ENCODE measurements at regions not wholly inside any gene's neighbourhood (a gene's known extent, or its start where the extent isn't known, plus 50 kb on each side); places are given as distances from the start of the nearest gene placed in this dataset.

DNA sequence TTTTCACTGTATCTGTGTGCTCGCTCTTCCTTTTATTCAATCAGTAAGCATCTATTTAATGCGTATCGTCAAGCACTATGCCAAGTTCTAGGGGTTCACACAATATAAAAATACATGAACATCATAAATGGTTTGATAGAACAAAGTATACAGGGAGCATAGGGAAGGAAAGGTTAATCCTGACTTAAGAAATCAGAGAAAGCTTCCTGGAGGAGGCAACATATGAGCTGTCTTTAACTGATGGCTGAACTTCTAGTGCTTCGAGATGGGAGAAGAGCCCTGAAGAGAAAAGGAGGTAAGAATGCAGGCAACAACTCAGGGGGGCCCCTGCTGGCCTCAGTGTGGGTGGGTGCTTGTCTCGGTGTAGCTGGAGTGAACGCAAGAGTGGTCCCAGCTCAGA lies 63.6 kb upstream of the GALNT2 start:
- DNase-seq (ENCODE audit: low read depth in 4 of 6, low spot score in 6 of 6), result no peak
- Histone ChIP-seq H3K27ac (ENCODE audit: low read depth, low read length) (no peak overlapping the region), H3K4me3 (ENCODE audit: low read depth, low read length) (no peak overlapping the region), H3K27me3 (ENCODE audit: control insufficient read depth, insufficient read depth, low read length) (no peaks in the 10 kb centered on the region), H3K36me3 (ENCODE audit: control insufficient read depth, insufficient read depth, low read length) (no peaks in the 10 kb centered on the region), H3K4me1 (ENCODE audit: control insufficient read depth, insufficient read depth, low read length) (peaks cover 18% of the 10 kb centered on the region), H3K9me3 (ENCODE audit: control insufficient read depth, insufficient read depth, low read length) (no peaks in the 10 kb centered on the region)
- WGBS (ENCODE audit: insufficient coverage), result 83% methylated on average over 3 of the region's 6 CpGs

DNA sequence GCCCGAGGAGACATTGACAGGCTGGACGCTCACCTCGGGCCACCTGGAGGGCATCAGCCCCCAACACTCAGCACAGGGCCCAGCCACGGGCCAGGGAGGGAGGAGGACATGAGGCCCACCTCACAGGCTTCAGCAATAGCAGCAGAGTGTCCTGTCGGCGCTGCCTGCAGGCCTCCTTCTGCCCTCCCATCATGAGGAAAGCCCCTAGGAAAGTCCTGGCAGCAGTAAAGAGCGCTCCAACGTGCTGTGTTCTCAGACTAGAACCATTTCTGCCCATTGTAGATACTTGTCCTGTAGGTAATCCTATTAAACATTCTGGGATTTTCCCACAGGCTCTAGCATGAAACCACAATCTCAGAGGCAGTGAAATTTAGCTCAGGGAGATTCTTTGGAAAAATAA lies 62.0 kb upstream of the GALNT2 start:
- 76% methylated on average over 4 of the region's 8 CpGs for WGBS (ENCODE audit: insufficient coverage)
- no peak for DNase-seq (ENCODE audit: low read depth in 4 of 6, low spot score in 6 of 6)
- H3K9me3 ChIP-seq (ENCODE audit: control insufficient read depth, insufficient read depth, low read length), result no peaks in the 10 kb centered on the region
- no peaks in the 10 kb centered on the region for H3K36me3 ChIP-seq (ENCODE audit: control insufficient read depth, insufficient read depth, low read length)
- no peak overlapping the region for H3K4me3 ChIP-seq (ENCODE audit: low read depth, low read length)
- no peak overlapping the region for H3K27ac ChIP-seq (ENCODE audit: low read depth, low read length)
- H3K4me1 ChIP-seq (ENCODE audit: control insufficient read depth, insufficient read depth, low read length), result peaks cover 8% of the 10 kb centered on the region
- H3K27me3 ChIP-seq (ENCODE audit: control insufficient read depth, insufficient read depth, low read length), result no peaks in the 10 kb centered on the region

DNA sequence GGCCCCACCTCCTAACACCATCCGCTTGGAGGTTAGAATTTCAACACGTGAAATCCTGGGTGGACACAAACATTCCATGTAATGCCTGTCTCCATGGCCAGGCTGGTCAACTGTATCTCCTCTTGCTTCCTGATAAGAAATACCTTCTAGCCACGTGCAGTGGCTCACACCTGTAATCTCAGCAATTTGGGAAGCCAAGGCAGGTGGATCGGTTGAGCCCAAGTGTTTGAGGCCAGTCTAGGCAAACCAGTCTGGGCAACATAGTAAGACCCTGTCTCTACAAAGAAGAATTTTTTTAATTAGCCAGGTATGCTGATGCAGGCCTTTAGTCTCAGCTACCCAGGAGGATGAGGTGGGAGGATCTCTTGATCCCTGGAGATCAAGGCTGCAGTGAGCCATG lies 58.3 kb upstream of the GALNT2 start:
- no peak overlapping the region for H3K4me3 ChIP-seq (ENCODE audit: low read depth, low read length)
- no peaks in the 10 kb centered on the region for H3K36me3 ChIP-seq (ENCODE audit: control insufficient read depth, insufficient read depth, low read length)
- no peaks in the 10 kb centered on the region for H3K9me3 ChIP-seq (ENCODE audit: control insufficient read depth, insufficient read depth, low read length)
- 100% methylated on average over 3 of the region's 4 CpGs for WGBS (ENCODE audit: insufficient coverage)
- no peaks in the 10 kb centered on the region for H3K4me1 ChIP-seq (ENCODE audit: control insufficient read depth, insufficient read depth, low read length)
- no peaks in the 10 kb centered on the region for H3K27me3 ChIP-seq (ENCODE audit: control insufficient read depth, insufficient read depth, low read length)
- no peak for DNase-seq (ENCODE audit: low read depth in 4 of 6, low spot score in 6 of 6)
- H3K27ac ChIP-seq (ENCODE audit: low read depth, low read length), result no peak overlapping the region

DNA sequence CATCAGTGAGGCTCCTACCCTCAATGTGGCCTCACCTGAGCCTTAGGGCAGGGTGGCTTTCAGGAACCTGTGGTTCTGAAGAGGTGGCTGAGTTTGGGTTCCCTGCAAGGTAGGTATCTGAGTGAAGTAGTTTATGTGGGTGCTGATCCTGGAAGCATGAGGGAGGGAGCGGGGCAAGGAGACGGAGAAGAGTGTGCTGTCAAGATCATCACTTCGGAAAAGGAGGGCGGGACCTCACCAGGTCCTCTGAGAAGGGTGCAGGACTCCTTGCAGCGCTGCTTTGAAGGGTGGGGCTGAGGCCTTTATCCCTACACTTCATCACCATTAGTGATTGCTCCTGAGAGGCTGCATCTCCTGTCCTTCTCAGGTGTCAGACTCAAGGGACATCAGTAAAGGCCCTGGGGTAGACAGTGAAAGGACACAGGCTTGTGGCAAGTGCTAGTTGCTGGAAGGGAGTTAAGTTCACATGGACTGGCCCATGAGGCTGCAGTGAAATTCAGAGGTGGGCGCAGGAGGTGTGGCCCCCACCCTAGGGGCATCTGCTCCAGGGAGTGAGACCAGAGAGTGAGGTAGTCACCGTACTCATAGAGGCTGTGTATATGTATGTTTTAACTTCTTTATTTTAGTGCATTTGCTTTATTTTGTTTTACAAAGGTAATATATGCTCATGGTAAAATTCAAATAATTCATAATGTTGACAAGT lies 57.3 kb upstream of the GALNT2 start:
- H3K4me1 ChIP-seq (ENCODE audit: control insufficient read depth, insufficient read depth, low read length), result no peaks in the 10 kb centered on the region

DNA sequence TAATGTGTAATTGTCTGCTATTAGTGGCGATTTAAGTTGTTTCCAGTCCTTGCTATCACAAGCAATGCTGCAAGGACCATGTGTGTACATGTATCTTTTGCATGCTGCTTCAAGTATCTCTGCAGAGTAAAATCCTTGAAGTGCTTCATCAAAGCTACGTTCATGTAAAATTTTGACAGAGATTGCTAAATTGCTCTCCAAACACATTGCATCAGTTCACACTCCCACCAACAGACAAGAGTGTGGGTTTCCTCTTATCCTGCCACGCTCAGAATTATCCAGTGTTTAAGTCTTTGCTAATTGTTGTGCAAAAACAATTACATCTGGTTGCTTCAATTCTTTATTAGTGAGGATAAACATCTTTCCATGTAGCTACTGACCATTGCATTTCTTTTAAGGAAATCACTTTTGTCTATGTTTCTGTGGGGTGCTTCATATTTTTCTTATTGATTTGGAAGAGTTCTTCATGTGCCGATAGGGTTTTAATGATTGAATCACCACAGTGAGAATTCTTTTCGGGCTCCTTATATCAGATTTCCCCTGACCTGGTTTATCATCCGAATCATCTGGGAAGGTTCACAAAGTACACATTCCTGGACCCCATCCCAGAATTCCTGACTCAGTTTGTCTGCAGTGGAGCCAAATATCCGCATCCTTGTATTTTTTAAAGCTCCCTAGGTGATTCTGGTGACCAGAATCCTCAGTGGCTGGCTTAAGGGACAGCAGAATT lies 56.3 kb upstream of the GALNT2 start:
- H3K4me1 ChIP-seq (ENCODE audit: control insufficient read depth, insufficient read depth, low read length), result no peaks in the 10 kb centered on the region
- no peak overlapping the region for H3K4me3 ChIP-seq (ENCODE audit: low read depth, low read length)
- no peak overlapping the region for H3K27ac ChIP-seq (ENCODE audit: low read depth, low read length)
- DNase-seq (ENCODE audit: low read depth in 4 of 6, low spot score in 6 of 6), result no peak
- no peaks in the 10 kb centered on the region for H3K36me3 ChIP-seq (ENCODE audit: control insufficient read depth, insufficient read depth, low read length)
- no peaks in the 10 kb centered on the region for H3K9me3 ChIP-seq (ENCODE audit: control insufficient read depth, insufficient read depth, low read length)
- WGBS (ENCODE audit: insufficient coverage), result 87% methylated on average over 4 of the region's 7 CpGs
- H3K27me3 ChIP-seq (ENCODE audit: control insufficient read depth, insufficient read depth, low read length), result no peaks in the 10 kb centered on the region

More for the DNA sequence above, 57.3 kb upstream of the GALNT2 start:
- no peak for DNase-seq (ENCODE audit: low read depth in 4 of 6, low spot score in 6 of 6)
- 92% methylated on average over 2 of the region's 7 CpGs for WGBS (ENCODE audit: insufficient coverage)
- no peaks in the 10 kb centered on the region for H3K27me3 ChIP-seq (ENCODE audit: control insufficient read depth, insufficient read depth, low read length)
- no peaks in the 10 kb centered on the region for H3K9me3 ChIP-seq (ENCODE audit: control insufficient read depth, insufficient read depth, low read length)
- H3K27ac ChIP-seq (ENCODE audit: low read depth, low read length), result no peak overlapping the region
- H3K36me3 ChIP-seq (ENCODE audit: control insufficient read depth, insufficient read depth, low read length), result no peaks in the 10 kb centered on the region
- no peak overlapping the region for H3K4me3 ChIP-seq (ENCODE audit: low read depth, low read length)

DNA sequence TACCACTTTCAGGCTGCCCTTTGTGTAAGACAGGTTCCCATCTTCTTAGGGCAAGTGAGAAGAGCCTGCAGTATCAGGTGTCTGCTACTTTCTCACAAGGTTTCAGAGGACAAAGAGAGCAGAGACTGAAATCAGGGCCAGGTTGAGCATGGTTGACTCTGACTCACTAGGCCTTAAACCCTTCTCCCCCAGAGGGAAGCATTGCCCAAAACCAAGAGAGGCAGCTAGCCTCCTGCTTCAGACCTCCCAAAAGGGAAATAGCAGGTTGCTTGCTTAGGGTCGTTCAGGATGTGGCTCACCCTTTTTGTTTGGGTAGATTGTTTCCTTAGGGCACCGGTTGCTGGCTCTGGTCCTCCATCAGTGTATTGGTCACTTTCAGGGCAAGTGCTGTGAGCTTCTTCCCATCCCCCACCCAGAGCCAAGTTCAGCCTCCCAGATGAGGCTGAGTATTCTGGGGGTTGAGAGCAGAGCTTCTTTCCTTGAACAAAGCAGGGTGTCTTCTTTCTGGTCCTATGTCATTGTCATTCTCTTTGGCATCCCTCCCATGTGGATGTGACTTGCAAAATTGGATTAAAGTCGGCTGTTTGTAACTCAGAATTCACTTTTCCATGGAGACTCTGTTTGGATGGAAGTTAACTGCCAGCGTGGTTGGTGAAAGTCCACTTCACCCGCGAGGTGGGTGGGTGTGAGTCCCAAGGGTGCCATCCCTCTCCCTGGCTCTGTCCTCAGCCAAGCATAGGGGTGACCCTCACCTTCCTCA lies 55.5 kb upstream of the GALNT2 start:
- Histone ChIP-seq H3K4me1 (ENCODE audit: control insufficient read depth, insufficient read depth, low read length) (no peaks in the 10 kb centered on the region), H3K36me3 (ENCODE audit: control insufficient read depth, insufficient read depth, low read length) (no peaks in the 10 kb centered on the region), H3K27me3 (ENCODE audit: control insufficient read depth, insufficient read depth, low read length) (no peaks in the 10 kb centered on the region), H3K9me3 (ENCODE audit: control insufficient read depth, insufficient read depth, low read length) (no peaks in the 10 kb centered on the region), H3K4me3 (ENCODE audit: low read depth, low read length) (no peak overlapping the region), H3K27ac (ENCODE audit: low read depth, low read length) (no peak overlapping the region)
- DNase-seq (ENCODE audit: low read depth in 4 of 6, low spot score in 6 of 6), result no peak
- WGBS (ENCODE audit: insufficient coverage), result 100% methylated on average over 1 of the region's 6 CpGs

DNA sequence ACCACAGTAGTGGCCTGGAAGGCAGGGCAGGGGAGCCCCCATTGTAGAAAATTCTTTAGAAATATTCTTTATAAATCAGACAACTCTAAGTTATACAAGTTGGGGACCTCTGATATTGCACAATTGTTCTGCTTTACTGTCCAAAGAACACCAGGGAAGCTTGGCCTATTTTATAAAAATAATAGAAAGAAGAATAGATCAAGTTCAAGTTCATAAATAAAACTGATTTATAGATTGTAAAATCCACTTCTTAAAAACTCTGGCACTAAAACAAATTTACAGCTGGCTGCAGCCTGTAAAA lies 55.0 kb upstream of the GALNT2 start:
- no peak for DNase-seq (ENCODE audit: low read depth in 4 of 6, low spot score in 6 of 6)
- no peak overlapping the region for H3K4me3 ChIP-seq (ENCODE audit: low read depth, low read length)
- no peaks in the 10 kb centered on the region for H3K9me3 ChIP-seq (ENCODE audit: control insufficient read depth, insufficient read depth, low read length)
- no peaks in the 10 kb centered on the region for H3K36me3 ChIP-seq (ENCODE audit: control insufficient read depth, insufficient read depth, low read length)
- no peaks in the 10 kb centered on the region for H3K4me1 ChIP-seq (ENCODE audit: control insufficient read depth, insufficient read depth, low read length)
- no peaks in the 10 kb centered on the region for H3K27me3 ChIP-seq (ENCODE audit: control insufficient read depth, insufficient read depth, low read length)
- no peak overlapping the region for H3K27ac ChIP-seq (ENCODE audit: low read depth, low read length)

DNA sequence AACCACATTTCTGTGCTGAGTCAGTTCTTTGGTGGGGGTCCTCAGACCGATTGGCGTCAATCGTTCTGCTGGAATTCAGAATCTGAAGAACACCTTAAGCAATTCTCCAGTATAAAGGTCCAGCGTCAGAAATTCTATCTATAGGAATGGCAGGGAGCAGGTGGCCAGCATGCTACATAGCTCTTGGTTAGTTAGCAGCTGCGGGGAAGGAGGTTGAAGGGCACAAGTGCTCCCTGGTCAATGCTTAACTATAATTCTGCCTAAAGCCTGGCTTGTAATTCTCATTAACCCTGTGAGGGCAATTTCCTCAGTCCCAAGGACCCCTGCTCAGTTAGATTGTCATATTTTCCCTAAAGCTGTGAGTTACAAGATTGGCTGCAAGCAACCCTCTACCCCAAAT lies 54.3 kb upstream of the GALNT2 start:
- 67% methylated on average over 2 of the region's 5 CpGs for WGBS (ENCODE audit: insufficient coverage)
- no peak overlapping the region for H3K27ac ChIP-seq (ENCODE audit: low read depth, low read length)
- no peaks in the 10 kb centered on the region for H3K27me3 ChIP-seq (ENCODE audit: control insufficient read depth, insufficient read depth, low read length)
- H3K9me3 ChIP-seq (ENCODE audit: control insufficient read depth, insufficient read depth, low read length), result no peaks in the 10 kb centered on the region
- no peak for DNase-seq (ENCODE audit: low read depth in 4 of 6, low spot score in 6 of 6)
- no peaks in the 10 kb centered on the region for H3K4me1 ChIP-seq (ENCODE audit: control insufficient read depth, insufficient read depth, low read length)
- no peak overlapping the region for H3K4me3 ChIP-seq (ENCODE audit: low read depth, low read length)
- no peaks in the 10 kb centered on the region for H3K36me3 ChIP-seq (ENCODE audit: control insufficient read depth, insufficient read depth, low read length)

DNA sequence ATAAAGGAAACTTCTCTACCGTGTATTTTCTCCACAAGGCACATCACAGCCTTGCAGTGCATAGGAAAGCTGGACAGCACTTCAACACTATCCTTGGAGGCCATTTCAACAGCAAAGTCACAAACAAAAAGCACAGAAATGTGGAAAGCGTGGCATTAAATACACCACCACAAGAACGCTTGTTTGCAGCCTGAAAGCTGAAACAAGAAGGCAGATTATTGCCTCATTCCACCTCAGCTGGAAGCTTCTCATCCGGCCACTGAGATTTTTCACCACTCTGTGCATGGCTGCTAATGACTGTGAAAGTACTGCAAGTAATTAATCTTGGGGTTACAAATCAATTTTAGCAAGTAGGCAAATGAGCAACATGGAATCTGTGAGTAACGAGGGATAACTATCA lies 50.9 kb upstream of the GALNT2 start:
- Histone ChIP-seq H3K9me3 (ENCODE audit: control insufficient read depth, insufficient read depth, low read length) (no peaks in the 10 kb centered on the region), H3K27me3 (ENCODE audit: control insufficient read depth, insufficient read depth, low read length) (no peaks in the 10 kb centered on the region), H3K4me3 (ENCODE audit: low read depth, low read length) (no peak overlapping the region), H3K27ac (ENCODE audit: low read depth, low read length) (no peak overlapping the region), H3K4me1 (ENCODE audit: control insufficient read depth, insufficient read depth, low read length) (no peaks in the 10 kb centered on the region), H3K36me3 (ENCODE audit: control insufficient read depth, insufficient read depth, low read length) (no peaks in the 10 kb centered on the region)
- WGBS (ENCODE audit: insufficient coverage), result 44% methylated on average over 4 of the region's 5 CpGs
- DNase-seq (ENCODE audit: low read depth in 4 of 6, low spot score in 6 of 6), result peak in 1 of 6 donors; percentile 57

Measured in spinal cord (tissue), 9 donors.